DOHH2 (cell line): ENCODE measurements at regions not wholly inside any gene's neighbourhood (a gene's known extent, or its start where the extent isn't known, plus 50 kb on each side); places are given as distances from the start of the nearest gene placed in this dataset.

Experiments
- CTCF ChIP-seq: fragments of 200-600 bp; sonication (generic); IDR thresholded peaks from one replicate; pipeline ENCODE4 v1.5.1; 2014; ENCODE audit warnings: antibody characterized with exemption, mild to moderate bottlenecking, low read depth, low read length; ENCODE audit not compliant: poor library complexity, severe bottlenecking
- EZH2phosphoT487 ChIP-seq: fragments of 200-600 bp; sonication (generic); IDR thresholded peaks from 2 replicates; pipeline ENCODE4 v1.6.1; 2017; ENCODE audit warnings: borderline replicate concordance, mild to moderate bottlenecking, antibody characterized with exemption, low read length, moderate library complexity, mixed read lengths

- TF ChIP-seq CTCF, result no peak
- no peak for TF ChIP-seq EZH2phosphoT487
Observed at GRCh38 chr2:64391940-64392339, 62.0 kb upstream of the LGALSL start.
